Liver (tissue), 3 donors: ENCODE measurements at regions not wholly inside any gene's neighbourhood (a gene's known extent, or its start where the extent isn't known, plus 50 kb on each side); places are given as distances from the start of the nearest gene placed in this dataset.

ENCODE experiments used
- EGR1 ChIP-seq, 2 donors: IDR thresholded peaks; 2 replicates each; pipeline ENCODE4 v1.6.1; 2016 to 2018; ENCODE audit warnings: antibody characterized with exemption in 2 of 2, low read depth in 2 of 2
- GABPA ChIP-seq, 2 donors: IDR thresholded peaks in 1 of 2; conservative IDR thresholded peaks in 1 of 2; 2 replicates each; pipeline ENCODE4 v1.6.1; 2016; ENCODE audit warnings: antibody characterized with exemption in 2 of 2, mild to moderate bottlenecking in 1 of 2, moderate library complexity in 1 of 2
- RAD21 ChIP-seq, 2 donors: IDR thresholded peaks; 2 replicates each; pipeline ENCODE4 v1.6.1; 2016; ENCODE audit warnings: antibody characterized with exemption in 2 of 2, mild to moderate bottlenecking in 2 of 2
- YY1 ChIP-seq: IDR thresholded peaks from 2 replicates; pipeline ENCODE4 v1.6.1; 2016; ENCODE audit warnings: antibody characterized with exemption, mild to moderate bottlenecking
- TF ChIP-seq, protein P1 (sequence below): fragments of 150-350 bp; IDR thresholded peaks from 2 replicates; pipeline ENCODE4 v1.5.1; 2017; ENCODE audit warnings: improper control_type of control experiment, low read depth, low read length; ENCODE audit not compliant: missing input control
- donor health status: healthy.
- donor health status: healthy.

DNA sequence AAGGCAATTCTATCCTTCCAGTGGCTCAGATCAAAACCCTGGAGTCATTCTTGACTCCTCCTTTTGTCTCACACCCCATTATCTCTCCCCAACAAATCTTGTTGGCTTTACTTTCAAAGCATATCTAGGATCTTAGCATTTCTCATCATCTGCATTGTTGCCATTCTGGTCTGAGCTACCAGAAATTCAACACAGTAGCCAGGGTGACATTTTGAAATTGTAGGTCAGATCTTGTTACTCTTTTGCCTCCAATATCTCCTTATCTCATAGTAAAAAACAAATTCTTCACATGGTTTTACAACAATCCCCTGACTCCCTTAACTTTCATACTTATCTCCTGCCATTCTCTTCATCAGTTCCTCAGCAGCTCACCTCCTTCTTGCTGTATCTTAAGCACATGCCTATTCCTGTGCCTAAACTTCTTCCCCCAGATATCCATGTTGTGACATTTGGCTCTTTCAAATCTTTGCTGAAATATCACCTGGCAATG, 115.8 kb downstream of the KLF5 start:
- TF ChIP-seq YY1 = no peak
- TF ChIP-seq, protein P1, sequence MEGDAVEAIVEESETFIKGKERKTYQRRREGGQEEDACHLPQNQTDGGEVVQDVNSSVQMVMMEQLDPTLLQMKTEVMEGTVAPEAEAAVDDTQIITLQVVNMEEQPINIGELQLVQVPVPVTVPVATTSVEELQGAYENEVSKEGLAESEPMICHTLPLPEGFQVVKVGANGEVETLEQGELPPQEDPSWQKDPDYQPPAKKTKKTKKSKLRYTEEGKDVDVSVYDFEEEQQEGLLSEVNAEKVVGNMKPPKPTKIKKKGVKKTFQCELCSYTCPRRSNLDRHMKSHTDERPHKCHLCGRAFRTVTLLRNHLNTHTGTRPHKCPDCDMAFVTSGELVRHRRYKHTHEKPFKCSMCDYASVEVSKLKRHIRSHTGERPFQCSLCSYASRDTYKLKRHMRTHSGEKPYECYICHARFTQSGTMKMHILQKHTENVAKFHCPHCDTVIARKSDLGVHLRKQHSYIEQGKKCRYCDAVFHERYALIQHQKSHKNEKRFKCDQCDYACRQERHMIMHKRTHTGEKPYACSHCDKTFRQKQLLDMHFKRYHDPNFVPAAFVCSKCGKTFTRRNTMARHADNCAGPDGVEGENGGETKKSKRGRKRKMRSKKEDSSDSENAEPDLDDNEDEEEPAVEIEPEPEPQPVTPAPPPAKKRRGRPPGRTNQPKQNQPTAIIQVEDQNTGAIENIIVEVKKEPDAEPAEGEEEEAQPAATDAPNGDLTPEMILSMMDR = no peak
- no peak for TF ChIP-seq GABPA (IDR thresholded peaks at IDR 0.05 in 1 of 2, conservative IDR thresholded peaks at IDR 0.05 in 1 of 2)
- no peak for TF ChIP-seq RAD21 (IDR thresholded peaks at IDR 0.05)
- TF ChIP-seq EGR1 (IDR thresholded peaks at IDR 0.05; ENCODE audit: low read depth in 2 of 2) = no peak
